Hepatocyte (in vitro differentiated cells): ENCODE measurements at regions not wholly inside any gene's neighbourhood (a gene's known extent, or its start where the extent isn't known, plus 50 kb on each side); places are given as distances from the start of the nearest gene placed in this dataset.
"Not testable (repeated sequence)": the region's sequence is repeated elsewhere in the genome, so short reads cannot be mapped to it uniquely, and the experiment has no call there.

Experiments used
- DNase-seq: peaks from one replicate; pipeline ENCODE4 v3.0.0-alpha.2; 2016; ENCODE audit warnings: low spot score
- H2AFZ ChIP-seq: fragments of 200-600 bp; sonication (generic); 2 replicates; pipeline ENCODE4 v1.6.0; 2016; ENCODE audit warnings: antibody characterized with exemption, mild to moderate bottlenecking
- H3K27ac ChIP-seq: fragments of 200-600 bp; sonication (generic); 2 replicates; pipeline ENCODE4 v1.5.1; 2016; ENCODE audit warnings: mild to moderate bottlenecking
- H3K27me3 ChIP-seq: fragments of 200-600 bp; sonication (generic); 2 replicates; pipeline ENCODE4 v1.6.1; 2016
- H3K36me3 ChIP-seq: fragments of 200-600 bp; sonication (generic); replicated peaks from 2 replicates; pipeline ENCODE4 v1.5.1; 2016; ENCODE audit warnings: low read depth; ENCODE audit not compliant: insufficient read depth
- H3K4me1 ChIP-seq: fragments of 200-600 bp; sonication (generic); 2 replicates; pipeline ENCODE4 v1.5.1; 2016; ENCODE audit warnings: mild to moderate bottlenecking, moderate library complexity; ENCODE audit not compliant: insufficient read depth
- H3K4me2 ChIP-seq: fragments of 200-600 bp; sonication (generic); 2 replicates; pipeline ENCODE4 v1.6.0; 2016
- H3K4me3 ChIP-seq: fragments of 200-600 bp; sonication (generic); 2 replicates; pipeline ENCODE4 v1.5.1; 2016; ENCODE audit warnings: mild to moderate bottlenecking
- H3K79me2 ChIP-seq: fragments of 200-600 bp; sonication (generic); 2 replicates; pipeline ENCODE4 v1.6.0; 2017; ENCODE audit warnings: mild to moderate bottlenecking
- H3K9me2 ChIP-seq: fragments of 200-600 bp; sonication (generic); replicated peaks from 2 replicates; pipeline ENCODE4 v1.6.0; 2017; ENCODE audit warnings: mild to moderate bottlenecking; ENCODE audit not compliant: insufficient read depth
- H3K9me3 ChIP-seq: fragments of 200-600 bp; sonication (generic); 2 replicates; pipeline ENCODE4 v1.5.1; 2016; ENCODE audit warnings: low read depth, mild to moderate bottlenecking
- H4K20me1 ChIP-seq: fragments of 200-600 bp; sonication (generic); 2 replicates; pipeline ENCODE4 v1.6.0; 2016; ENCODE audit warnings: mild to moderate bottlenecking; ENCODE audit not compliant: insufficient read depth, poor library complexity, severe bottlenecking
- EZH2 ChIP-seq: fragments of 200-600 bp; sonication (generic); IDR thresholded peaks from 2 replicates; pipeline ENCODE4 v1.6.1; 2016; ENCODE audit warnings: antibody characterized with exemption, mild to moderate bottlenecking, borderline replicate concordance
- EZH2phosphoT487 ChIP-seq: fragments of 200-600 bp; sonication (generic); IDR thresholded peaks from one replicate; pipeline ENCODE4 v1.6.1; 2018; ENCODE audit warnings: antibody characterized with exemption, mild to moderate bottlenecking, low read depth, moderate library complexity; ENCODE audit not compliant: unreplicated experiment, severe bottlenecking
- WGBS: methylation state at CpG from one replicate; pipeline ENCODE4 v1.1.6; 2016; ENCODE audit warnings: low lambda C conversion rate; ENCODE audit errors: missing lambda C conversion rate; 5-methylcytosine and 5-hydroxymethylcytosine counted together
- TF ChIP-seq, protein P1 (sequence below): fragments of 200-600 bp; sonication (generic); IDR thresholded peaks from 2 replicates; pipeline ENCODE4 v1.5.1; 2016; ENCODE audit warnings: antibody characterized with exemption, mild to moderate bottlenecking; ENCODE audit not compliant: poor library complexity

DNA sequence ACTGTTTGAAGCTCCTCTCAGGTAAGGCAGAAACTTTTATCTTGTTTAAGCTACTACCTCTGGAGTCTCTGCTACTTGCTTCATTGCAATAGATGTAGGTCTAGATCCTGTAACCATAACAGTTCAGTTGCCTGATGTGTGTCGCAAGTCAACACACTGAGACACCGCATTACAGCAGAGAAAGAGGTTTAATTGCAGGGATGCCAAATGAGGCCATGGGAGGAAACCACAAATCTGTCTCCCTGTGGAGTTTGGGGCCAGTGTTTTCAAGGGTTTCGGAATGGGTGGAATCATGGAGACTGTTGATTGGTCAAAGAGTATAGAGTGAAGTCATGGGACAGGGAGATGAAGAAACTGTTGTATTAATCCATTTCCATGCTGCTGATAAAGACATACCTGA lies 57.1 kb upstream of the RBM24 start:
- no peaks in the 10 kb centered on the region for H3K27me3 ChIP-seq
- DNase-seq, result no peak
- no peak overlapping the region for H3K4me2 ChIP-seq
- no peaks in the 10 kb centered on the region for H3K79me2 ChIP-seq
- no peaks in the 10 kb centered on the region for H4K20me1 ChIP-seq
- WGBS, result 96% methylated on average over 3 of the region's 3 CpGs
- H3K4me3 ChIP-seq, result no peak overlapping the region
- no peak overlapping the region for H2AFZ ChIP-seq
- no peaks in the 10 kb centered on the region for H3K9me2 ChIP-seq
- H3K36me3 ChIP-seq, result no peaks in the 10 kb centered on the region
- H3K4me1 ChIP-seq, result no peaks in the 10 kb centered on the region
- no peak for TF ChIP-seq EZH2phosphoT487
- TF ChIP-seq EZH2, result no peak
- TF ChIP-seq, protein P1, sequence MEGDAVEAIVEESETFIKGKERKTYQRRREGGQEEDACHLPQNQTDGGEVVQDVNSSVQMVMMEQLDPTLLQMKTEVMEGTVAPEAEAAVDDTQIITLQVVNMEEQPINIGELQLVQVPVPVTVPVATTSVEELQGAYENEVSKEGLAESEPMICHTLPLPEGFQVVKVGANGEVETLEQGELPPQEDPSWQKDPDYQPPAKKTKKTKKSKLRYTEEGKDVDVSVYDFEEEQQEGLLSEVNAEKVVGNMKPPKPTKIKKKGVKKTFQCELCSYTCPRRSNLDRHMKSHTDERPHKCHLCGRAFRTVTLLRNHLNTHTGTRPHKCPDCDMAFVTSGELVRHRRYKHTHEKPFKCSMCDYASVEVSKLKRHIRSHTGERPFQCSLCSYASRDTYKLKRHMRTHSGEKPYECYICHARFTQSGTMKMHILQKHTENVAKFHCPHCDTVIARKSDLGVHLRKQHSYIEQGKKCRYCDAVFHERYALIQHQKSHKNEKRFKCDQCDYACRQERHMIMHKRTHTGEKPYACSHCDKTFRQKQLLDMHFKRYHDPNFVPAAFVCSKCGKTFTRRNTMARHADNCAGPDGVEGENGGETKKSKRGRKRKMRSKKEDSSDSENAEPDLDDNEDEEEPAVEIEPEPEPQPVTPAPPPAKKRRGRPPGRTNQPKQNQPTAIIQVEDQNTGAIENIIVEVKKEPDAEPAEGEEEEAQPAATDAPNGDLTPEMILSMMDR, result no peak
- no peak overlapping the region for H3K27ac ChIP-seq
- H3K9me3 ChIP-seq, result no peaks in the 10 kb centered on the region

GRCh38 chr6:17224501-17224900 lies 56.7 kb upstream of the RBM24 start:
- 88% methylated on average over 5 of the region's 5 CpGs for WGBS
- not testable (repeated sequence) for H2AFZ ChIP-seq, H3K27me3 ChIP-seq, H3K79me2 ChIP-seq, H3K9me2 ChIP-seq, H4K20me1 ChIP-seq, H3K27ac ChIP-seq, H3K4me3 ChIP-seq, DNase-seq, H3K4me2 ChIP-seq, H3K36me3 ChIP-seq, H3K9me3 ChIP-seq, H3K4me1 ChIP-seq

- Histone ChIP-seq H3K4me1 (no peaks in the 10 kb centered on the region), H3K27me3 (no peaks in the 10 kb centered on the region), H3K4me3 (no peak overlapping the region), H2AFZ (no peak overlapping the region), H3K4me2 (no peak overlapping the region), H3K36me3 (no peaks in the 10 kb centered on the region), H3K27ac (no peak overlapping the region), H3K9me3 (no peaks in the 10 kb centered on the region), H3K79me2 (no peaks in the 10 kb centered on the region), H4K20me1 (no peaks in the 10 kb centered on the region), H3K9me2 (no peaks in the 10 kb centered on the region)
- TF ChIP-seq EZH2phosphoT487, result no peak
- TF ChIP-seq EZH2, result no peak
- TF ChIP-seq, protein P1, result no peak
- 58% methylated on average over 3 of the region's 3 CpGs for WGBS
- no peak for DNase-seq
Measured at GRCh38 chr6:17225767-17226630, 55.2 kb upstream of the RBM24 start.

DNA sequence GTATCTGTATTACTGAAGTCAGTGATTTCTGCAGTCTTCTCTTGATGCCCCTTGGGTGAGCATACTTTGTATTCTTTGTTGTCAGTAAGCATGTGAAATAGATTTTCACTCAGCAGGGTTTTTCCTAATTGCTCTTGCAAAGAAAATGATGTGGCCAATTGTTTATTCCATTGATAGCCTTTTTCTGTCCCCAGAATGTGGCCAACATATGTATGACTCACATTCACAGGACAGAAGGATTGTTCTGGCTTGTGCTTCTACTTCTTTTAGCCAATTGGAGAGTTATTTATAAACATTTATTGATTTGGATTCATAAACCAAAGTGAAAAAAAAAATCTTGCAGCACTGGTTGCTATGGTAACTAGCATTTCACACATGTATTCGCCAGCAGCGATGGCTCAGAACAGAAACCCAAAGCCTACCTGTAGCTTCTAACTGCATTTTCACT lies 54.4 kb upstream of the RBM24 start:
- H2AFZ ChIP-seq, result no peak overlapping the region
- DNase-seq, result no peak
- no peaks in the 10 kb centered on the region for H3K4me1 ChIP-seq
- H3K4me2 ChIP-seq, result no peak overlapping the region
- no peaks in the 10 kb centered on the region for H3K79me2 ChIP-seq
- 82% methylated on average over 2 of the region's 2 CpGs for WGBS
- no peak overlapping the region for H3K4me3 ChIP-seq
- H3K27ac ChIP-seq, result no peak overlapping the region
- H3K27me3 ChIP-seq, result no peaks in the 10 kb centered on the region
- no peaks in the 10 kb centered on the region for H3K9me3 ChIP-seq
- no peaks in the 10 kb centered on the region for H3K9me2 ChIP-seq
- H3K36me3 ChIP-seq, result no peaks in the 10 kb centered on the region
- no peaks in the 10 kb centered on the region for H4K20me1 ChIP-seq
- TF ChIP-seq EZH2phosphoT487, result no peak
- TF ChIP-seq, protein P1, result no peak
- TF ChIP-seq EZH2, result no peak
